ENCODE measurements at regions not wholly inside any gene's neighbourhood (a gene's known extent, or its start where the extent isn't known, plus 50 kb on each side); places are given as distances from the start of the nearest gene placed in this dataset.

DNA sequence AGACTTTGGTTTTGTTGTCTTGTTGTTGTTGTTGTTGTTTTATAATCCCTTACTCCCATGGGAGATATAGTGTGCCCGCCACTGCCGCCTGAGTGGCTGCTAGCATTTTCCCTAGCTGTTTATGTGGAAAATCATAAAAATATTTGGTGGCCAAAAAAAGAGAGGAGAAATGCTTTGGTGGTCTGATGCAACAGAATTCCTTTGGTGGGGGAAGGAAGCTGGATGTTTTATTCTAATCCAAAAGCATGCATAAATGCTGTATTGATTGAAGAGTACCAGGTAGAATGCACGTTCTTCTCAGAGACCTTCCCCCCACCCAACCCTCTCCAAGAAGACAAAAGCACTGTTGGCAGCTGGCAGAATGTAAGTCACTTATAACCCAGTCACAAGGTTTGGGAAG lies 93.2 kb downstream of the C17orf67 start:
- no peak for DNase-seq
